SHP77 (cell line): ENCODE measurements at regions not wholly inside any gene's neighbourhood (a gene's known extent, or its start where the extent isn't known, plus 50 kb on each side); places are given as distances from the start of the nearest gene placed in this dataset.
"Not testable (repeated sequence)": the region's sequence is repeated elsewhere in the genome, so short reads cannot be mapped to it uniquely, and the experiment has no call there.

ENCODE experiments used
- DNase-seq, 2 experiments: peaks; one replicate each; lab custom pipeline; 2025; lab: John Stamatoyannopoulos, UW

DNA sequence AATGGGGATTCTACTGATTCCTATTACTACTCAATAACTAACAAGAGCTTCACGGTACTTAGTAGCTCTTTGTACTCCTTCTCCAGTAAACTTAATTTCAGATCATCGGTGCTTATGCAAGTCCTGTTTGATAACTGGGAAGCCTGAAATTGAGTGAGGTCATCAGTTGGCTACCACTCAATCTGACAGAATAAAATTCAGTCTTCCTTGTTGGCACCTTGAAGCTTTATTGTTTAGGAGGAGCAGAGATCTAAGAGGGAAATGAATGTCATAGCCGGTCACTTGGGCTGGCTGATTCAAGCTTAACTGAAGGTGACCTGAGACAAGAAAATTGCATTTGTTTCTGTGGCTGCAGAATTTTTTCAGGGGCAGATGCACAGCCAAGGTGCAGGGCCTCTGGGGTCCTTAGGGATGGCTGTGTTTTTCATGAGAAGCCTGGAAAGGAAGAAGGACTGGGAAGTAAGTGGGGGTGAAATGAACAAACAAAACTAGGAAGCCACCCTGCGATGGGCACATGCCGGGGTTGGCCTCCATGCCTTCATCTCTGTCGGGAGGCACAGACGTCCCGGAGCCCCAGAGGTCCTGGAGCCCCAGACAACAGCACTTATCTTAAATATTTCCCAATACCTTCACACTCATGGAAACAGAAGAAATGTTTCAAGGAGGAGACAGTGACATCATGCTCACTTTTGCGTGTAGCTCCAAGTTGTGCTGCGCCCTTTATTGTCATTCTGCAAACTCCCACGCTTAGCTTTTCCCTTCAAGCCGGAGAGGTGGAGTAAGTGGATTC lies 85.0 kb upstream of the KIF5B start:
- no peak for DNase-seq

DNA sequence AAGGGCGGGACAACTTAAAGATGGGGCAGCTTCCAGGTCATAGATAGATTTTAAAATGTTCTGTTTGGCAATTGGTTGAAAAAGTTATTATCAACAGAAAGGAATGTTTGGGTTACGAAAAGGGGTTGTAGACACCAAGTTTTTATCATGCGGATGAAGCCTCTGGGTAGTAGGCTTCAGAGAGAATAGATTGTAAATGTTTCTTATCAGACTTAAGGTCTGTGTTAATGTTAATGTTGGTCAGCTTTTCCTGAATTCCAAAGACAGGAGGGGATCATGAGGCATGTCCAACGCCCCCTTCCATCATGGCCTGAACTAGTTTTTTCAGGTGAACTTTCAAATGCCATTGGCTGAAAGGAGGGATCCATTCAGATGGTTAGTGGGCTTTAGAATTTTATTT lies 84.2 kb upstream of the KIF5B start:
- DNase-seq = no peak

DNA sequence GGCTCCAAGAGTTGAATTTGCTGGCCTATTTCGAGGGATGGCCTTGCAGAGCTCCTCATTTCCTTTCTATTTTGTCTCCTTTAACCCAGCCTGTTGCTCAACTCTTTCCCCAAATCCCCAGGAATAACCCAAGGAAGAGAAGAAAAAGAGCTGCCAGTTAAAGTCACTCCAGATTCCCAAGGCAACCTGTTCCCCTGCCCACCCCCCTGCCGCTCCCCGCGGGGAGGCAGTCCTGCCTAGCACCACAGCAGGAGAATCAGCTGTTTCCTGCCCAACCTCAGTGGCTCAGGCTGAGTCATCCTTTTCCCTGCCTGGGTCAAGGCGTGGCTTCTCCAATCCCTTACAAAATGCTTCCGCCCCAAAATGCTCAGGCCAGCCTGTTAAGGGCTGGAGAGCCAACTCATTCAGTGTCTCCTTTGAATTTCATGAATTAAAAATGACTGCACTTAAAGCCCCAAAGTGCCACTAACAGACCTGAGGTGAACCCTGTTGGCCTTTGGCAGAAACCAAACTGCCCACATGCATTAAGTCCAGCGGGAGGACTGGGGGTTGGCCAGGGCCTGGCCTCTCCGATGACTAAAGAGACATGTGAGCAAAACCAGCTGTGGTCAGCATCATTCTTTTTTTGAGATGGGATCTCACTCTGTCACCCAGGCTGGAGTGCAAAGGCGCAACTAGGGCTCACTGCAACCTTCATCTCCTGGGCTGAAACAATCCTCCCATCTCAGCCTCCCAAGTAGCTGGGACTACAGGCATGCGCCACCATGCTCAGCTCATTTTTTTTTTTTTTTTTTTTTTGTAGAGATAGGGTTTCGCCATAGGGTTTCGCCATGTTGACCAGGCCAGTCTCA lies 83.2 kb upstream of the KIF5B start:
- DNase-seq = no peak

DNA sequence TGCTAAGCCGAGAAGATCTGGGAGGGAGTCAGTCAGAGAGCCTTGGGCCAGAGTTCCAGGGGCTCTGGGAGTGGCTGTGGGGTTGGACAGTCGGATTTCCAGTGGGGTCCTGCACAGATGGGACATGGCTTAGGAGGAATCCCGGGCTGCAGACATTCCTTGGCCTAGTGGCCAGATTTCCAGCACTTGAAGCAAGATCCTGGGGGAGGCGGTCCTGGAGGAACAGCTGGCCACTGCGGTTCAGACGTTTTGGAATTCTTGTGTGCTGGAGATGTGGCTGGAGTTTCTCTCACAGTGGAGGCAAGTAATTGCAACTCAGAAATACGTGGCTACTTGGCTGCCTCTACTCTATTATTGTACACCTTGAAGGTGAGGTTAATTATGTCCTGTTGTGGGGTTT lies 80.7 kb upstream of the KIF5B start:
- not testable (repeated sequence) for DNase-seq

DNA sequence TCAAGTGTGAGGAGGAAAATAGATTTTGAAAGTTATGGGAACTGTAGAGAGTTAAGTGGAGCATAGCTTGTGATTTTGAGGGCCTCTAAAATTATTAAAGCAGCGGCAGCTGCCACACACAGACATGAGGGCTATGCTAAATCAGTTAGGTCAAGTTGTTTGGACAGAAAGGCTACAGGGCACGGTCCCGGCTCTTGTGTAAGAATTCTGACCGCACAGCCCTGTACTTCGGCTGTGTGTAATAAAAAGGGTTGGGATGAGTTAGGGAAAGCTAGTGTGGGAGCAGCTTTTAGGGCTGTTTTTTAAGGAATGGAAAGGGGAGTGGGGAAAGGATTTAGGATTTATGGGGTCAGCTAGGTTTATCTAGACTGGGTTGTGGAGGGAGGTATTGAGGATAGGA lies 79.6 kb upstream of the KIF5B start:
- DNase-seq = not testable (repeated sequence)

DNA sequence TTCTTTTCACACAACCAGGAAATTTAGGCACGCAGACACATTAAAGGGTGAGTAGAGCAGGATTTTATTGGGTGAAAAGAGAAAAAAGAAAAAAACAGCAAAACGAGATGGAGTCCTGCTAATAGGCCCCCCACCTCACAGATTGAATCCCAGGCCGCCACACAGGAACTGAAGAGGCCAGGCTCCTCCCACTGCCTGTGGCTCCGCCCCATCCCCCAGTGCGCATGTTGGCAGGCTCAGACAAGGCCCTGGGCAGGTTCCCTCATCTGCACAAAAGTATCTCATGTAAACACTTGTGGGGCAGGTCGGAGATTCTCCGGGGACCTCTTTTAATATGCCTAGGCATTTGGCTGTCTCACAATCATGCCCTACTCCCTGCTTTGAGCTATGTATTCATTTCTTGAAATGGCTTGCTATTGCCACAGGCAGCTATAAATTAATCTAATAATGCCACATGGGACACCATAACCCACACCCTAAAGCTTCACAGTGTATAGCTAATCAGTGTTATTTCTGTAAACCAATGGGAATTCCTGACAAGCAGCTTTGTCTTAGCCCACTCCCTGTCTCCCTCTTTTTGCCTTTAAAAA lies 76.2 kb upstream of the KIF5B start:
- no peak for DNase-seq

DNA sequence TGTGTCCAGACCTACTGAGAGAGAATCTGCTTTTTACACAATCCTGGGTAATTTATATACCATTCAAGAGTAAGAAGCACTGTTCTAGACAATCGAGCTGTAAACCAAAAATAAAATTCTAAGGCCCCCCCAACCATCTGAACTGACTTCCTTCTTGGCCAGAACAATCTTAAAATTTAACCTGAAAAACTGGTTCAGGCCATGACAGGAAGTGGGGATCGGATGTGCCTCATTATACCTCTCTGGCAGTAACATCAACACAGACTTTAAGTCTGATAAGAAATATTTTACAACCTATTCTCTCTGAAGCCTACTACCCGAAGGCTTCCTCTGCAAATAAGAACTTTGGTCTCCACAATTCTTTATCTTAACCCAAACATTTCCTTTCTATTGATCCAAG lies 75.2 kb upstream of the KIF5B start:
- DNase-seq = no peak

DNA sequence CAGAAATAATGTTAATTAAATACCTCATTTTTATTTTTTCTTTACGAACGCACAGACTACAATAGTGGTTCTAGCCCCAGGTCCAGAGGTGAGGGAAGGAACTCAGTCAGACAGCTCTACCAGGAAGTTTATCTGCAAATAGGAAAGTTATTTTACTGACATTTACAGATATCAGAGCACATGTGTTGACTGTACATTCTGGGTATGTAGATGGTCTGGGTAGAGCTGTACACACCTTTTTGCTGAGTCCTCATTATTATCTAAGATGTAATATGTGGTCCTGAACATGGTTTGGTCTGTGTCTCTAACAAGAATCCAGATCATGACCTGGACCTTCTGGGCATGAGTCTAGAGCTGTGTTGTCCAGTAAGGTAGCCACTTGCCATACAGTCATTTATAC lies 74.6 kb upstream of the KIF5B start:
- DNase-seq = no peak

DNA sequence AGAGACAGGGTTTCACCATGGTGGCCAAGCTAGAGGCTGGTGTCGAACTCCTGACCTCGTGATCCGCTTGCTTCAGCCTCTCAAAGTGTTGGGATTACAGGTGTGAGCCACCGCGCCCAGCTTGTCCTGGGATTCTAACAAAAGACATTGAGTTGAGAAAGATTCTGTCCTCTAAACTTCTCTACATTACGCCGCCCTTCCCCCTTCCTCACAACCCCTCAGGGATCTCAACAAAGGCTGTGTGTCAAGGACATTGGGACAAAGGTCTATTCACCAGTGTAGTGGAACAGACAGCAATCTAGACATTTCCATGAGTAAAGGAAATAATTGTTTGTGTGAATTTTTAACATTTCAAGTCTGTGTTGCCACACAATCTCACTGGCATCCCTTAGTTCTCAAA lies 68.8 kb upstream of the KIF5B start:
- no peak for DNase-seq

DNA sequence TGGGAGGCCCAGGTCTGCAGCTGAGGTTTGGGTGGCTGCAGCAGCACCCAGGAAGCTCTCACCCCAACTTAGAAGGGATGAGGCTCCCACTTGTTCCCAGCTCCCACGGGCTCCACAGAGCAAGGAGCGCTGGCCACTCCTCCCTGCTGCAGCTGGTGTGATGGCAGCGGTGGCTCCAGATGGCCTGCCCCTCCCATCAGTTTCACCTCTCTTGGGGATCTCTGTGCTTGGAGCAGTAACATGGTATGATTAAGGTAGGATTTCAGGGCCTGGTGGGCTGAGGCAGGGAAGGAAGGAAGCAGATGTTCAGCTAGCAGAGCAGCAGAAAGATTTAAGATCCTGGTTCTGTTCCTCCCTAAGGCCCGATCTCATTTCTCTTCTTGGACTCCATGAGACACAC lies 66.8 kb upstream of the KIF5B start:
- no peak for DNase-seq

DNA sequence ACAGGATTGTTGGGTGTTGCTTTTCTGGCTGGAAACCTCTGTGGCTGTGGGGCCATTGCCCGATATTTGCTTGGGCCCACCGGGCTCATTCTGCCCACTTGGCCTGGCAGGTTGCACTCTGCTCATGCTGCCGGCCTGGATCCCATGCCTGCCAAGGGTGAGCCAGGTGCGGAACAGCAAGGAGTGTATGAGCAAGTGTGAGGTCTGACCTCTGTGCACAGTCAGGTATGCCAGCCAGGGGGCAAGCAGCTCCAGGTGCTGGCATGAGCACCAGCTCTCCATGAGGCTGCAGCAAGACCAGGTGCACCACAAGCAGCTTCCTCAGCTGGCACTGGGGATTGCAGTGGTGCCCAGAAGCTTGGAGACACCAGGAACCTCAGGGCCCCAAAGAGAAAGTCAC lies 65.4 kb upstream of the KIF5B start:
- no peak for DNase-seq

DNA sequence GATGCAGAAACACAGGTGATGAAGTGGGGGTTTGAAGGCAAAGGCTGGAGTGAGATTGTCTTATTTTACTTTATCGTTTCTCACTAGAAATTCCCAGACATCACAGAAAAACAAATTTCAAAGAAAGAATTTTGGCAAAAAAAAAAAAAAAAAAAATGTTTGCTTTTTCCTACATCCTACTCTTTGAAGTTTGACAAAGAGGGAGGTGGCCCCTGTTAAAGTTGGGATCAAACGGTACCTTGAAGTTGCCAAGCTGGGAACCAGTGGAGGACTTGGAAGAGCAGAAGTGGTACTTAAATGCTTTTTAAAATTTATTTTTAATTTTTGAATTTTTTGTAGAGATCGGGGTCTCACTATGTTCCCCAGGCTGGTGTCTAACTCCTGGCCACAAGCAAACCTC lies 63.9 kb upstream of the KIF5B start:
- no peak for DNase-seq

DNA sequence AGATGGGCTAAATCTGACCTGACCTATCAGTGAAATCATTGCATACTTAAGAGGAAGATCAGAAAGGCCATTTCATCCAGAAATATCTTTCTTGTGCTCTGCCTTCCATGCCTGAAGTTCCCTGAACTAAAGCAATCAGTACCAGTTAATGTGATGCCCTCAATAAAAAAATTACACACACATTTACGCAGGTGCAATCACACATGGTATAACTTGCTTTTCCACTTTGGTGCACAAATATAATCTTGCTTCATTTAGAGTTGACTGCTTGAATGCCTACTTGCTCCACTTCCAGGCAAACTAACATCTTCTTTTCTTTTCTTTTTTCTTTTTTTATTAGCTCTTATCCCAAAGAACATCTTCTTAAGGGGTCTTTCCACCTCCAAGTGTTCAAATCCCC lies 58.3 kb upstream of the KIF5B start:
- DNase-seq = no peak

DNA sequence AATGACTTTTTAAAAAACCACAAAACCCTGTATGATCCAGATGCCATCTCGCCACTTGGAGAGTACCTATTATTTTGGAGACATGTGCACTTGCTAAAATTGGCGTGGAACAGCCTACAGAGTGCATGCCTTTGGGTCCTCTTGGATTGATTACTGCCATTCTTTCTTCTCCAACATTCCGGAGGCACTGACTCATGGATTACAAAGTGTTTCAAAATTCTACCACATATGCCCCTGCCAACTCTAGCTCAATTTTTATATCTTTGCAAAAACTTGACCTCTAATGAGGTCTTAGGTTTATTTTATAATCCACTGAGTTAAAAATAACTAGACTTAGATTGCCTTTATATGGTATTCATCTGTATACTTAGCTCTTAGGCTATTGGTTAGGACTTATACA lies 55.8 kb upstream of the KIF5B start:
- no peak for DNase-seq

DNA sequence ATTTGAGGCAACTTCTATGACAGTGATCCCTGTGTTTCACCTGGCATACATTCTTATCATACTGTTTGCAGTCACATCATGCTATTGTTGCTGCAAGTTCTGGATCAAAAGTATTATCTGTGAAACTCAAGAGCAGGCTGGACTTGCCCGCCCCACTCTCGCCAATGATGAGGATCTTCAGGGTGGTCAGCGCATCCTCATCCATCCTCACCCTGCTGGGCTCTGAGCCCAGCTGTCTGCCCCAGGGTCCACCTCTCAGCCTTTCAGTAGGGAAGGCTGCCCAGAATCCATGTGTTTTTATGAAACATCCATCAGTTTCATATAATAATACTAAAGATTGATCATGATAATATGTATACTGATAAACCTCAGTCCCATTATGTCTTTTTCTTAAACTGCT lies 55.4 kb upstream of the KIF5B start:
- DNase-seq = no peak

DNA sequence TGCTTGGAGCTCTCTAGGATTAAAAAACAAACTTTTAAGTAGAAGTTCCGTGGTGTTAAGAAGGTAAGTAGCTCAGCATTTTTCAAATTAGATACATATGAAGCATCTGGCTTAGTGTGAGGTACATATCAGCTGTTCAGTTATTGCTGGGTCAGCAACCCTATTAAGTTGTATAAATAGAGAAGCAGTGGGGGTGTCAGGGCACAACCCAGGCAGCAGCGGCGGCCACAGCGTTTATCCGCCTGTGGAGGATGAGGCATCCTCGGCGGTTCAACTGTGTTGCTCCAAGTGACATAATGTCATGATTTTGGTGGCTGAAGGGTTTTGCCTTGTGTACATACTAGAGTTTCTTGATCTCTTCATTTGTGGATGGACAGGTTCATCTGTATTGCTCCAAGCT lies 54.6 kb upstream of the KIF5B start:
- DNase-seq = no peak

DNA sequence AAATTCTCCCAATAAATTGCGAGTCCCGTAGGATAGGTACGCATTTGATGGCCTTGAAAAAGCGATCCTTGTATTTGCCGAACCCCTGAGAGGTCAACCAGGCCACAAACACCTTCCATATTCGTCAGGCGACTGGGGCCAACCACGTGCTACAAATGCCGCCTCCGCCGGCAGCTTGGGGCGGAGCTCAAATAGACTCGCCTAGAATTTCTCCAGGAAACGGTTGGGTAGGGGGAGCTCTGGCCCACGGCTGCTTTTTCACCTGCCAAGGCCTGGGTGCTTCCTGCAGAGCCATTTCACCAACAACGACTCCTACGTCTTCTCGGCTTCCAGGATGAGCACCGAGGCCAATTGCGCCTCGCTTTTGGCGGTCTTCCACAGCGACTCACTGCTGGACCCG lies 53.4 kb upstream of the KIF5B start:
- DNase-seq = no peak
